GM23248 (cell line): ENCODE measurements at regions not wholly inside any gene's neighbourhood (a gene's known extent, or its start where the extent isn't known, plus 50 kb on each side); places are given as distances from the start of the nearest gene placed in this dataset.

ENCODE experiments used
- DNase-seq: peaks from one replicate; pipeline ENCODE4 v3.0.0-alpha.2; 2015
- H2AFZ ChIP-seq: fragments of 200-600 bp; sonication (generic); 2 replicates; pipeline ENCODE4 v1.6.1; 2016; ENCODE audit warnings: antibody characterized with exemption
- H3F3A ChIP-seq: fragments of 200-600 bp; sonication (generic); 2 replicates; pipeline ENCODE4 v1.6.1; 2016; ENCODE audit warnings: mild to moderate bottlenecking, antibody characterized with exemption, mixed run types; ENCODE audit not compliant: insufficient read depth
- H3K27ac ChIP-seq: fragments of 200-600 bp; sonication (generic); 2 replicates; pipeline ENCODE4 v1.5.1; 2016; ENCODE audit warnings: mild to moderate bottlenecking
- H3K27me3 ChIP-seq: fragments of 200-600 bp; sonication (generic); replicated peaks from 2 replicates; pipeline ENCODE4 v1.6.1; 2016; ENCODE audit warnings: mild to moderate bottlenecking; ENCODE audit not compliant: insufficient read depth
- H3K36me3 ChIP-seq: fragments of 200-600 bp; sonication (generic); 2 replicates; pipeline ENCODE4 v1.6.1; 2016; ENCODE audit warnings: low read depth, mild to moderate bottlenecking
- H3K4me1 ChIP-seq: fragments of 200-600 bp; sonication (generic); 2 replicates; pipeline ENCODE4 v1.6.1; 2016; ENCODE audit warnings: mild to moderate bottlenecking; ENCODE audit not compliant: insufficient read depth
- H3K4me2 ChIP-seq: fragments of 200-600 bp; sonication (generic); one replicate; pipeline ENCODE4 v1.6.1; 2016; ENCODE audit warnings: mild to moderate bottlenecking; ENCODE audit not compliant: unreplicated experiment
- H3K4me3 ChIP-seq: fragments of 200-600 bp; sonication (generic); 2 replicates; pipeline ENCODE4 v1.5.1; 2016; ENCODE audit warnings: mild to moderate bottlenecking
- H3K79me2 ChIP-seq: fragments of 200-600 bp; sonication (generic); 2 replicates; pipeline ENCODE4 v1.6.1; 2016; ENCODE audit warnings: mild to moderate bottlenecking; ENCODE audit not compliant: insufficient read depth
- H3K9ac ChIP-seq: fragments of 200-600 bp; sonication (generic); 2 replicates; pipeline ENCODE4 v1.6.1; 2016; ENCODE audit warnings: mild to moderate bottlenecking
- H3K9me2 ChIP-seq: fragments of 200-600 bp; sonication (generic); 2 replicates; pipeline ENCODE4 v1.6.1; 2016; ENCODE audit warnings: mixed run types, mild to moderate bottlenecking, moderate library complexity; ENCODE audit not compliant: insufficient read depth
- H3K9me3 ChIP-seq: fragments of 200-600 bp; sonication (generic); one replicate; pipeline ENCODE4 v1.6.1; 2017; ENCODE audit warnings: low read depth
- H4K20me1 ChIP-seq: fragments of 200-600 bp; sonication (generic); 2 replicates; pipeline ENCODE4 v1.6.0; 2016; ENCODE audit not compliant: insufficient read depth
- EZH2 ChIP-seq: fragments of 200-600 bp; sonication (generic); IDR thresholded peaks from 2 replicates; pipeline ENCODE4 v1.6.1; 2018; ENCODE audit warnings: antibody characterized with exemption, mild to moderate bottlenecking; ENCODE audit not compliant: insufficient read depth, poor library complexity, severe bottlenecking
- EZH2phosphoT487 ChIP-seq: fragments of 200-600 bp; sonication (generic); IDR thresholded peaks from 2 replicates; pipeline ENCODE4 v1.6.1; 2018; ENCODE audit warnings: antibody characterized with exemption, moderate library complexity, mild to moderate bottlenecking, low read depth; ENCODE audit not compliant: insufficient read depth
- WGBS, 2 experiments: methylation state at CpG; one replicate each; pipeline ENCODE4 v1.1.6; 2015 to 2017; ENCODE audit warnings: low lambda C conversion rate in 2 of 2, low coverage in 1 of 2; ENCODE audit errors: missing lambda C conversion rate in 2 of 2; 5-methylcytosine and 5-hydroxymethylcytosine counted together
- in situ Hi-C: fragments of 300-500 bp; cut with MboI; formaldehyde crosslinking; loops from 2 replicates; pipeline ENCODE4 v1.15.0; 2020

DNA sequence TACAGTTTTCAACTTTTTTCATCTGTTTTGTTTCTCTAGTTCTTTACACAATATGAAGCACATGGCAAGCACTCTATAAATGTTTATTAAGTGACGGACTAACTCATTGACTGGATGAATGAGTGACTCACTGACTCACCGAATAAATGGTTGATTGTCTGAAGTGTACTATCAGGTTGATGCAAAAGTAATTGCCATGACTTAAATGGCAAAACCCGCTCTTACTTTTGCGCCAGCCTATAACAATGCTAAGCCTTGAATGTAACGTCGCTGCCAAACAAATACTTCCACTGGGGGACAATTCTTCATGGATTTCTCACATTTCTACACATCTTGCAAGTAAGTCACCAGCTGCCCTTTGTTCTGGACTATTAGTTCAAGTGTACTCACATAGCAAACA is 109.0 kb upstream of the KCTD3 start:
- Histone ChIP-seq H2AFZ (no peak overlapping the region), H3K9ac (no peak overlapping the region), H3K79me2 (no peaks in the 10 kb centered on the region), H3K9me3 (no peaks in the 10 kb centered on the region), H3K4me1 (no peaks in the 10 kb centered on the region), H3K36me3 (no peaks in the 10 kb centered on the region), H3K27ac (no peak overlapping the region), H3K4me3 (no peak overlapping the region), H3K27me3 (no peaks in the 10 kb centered on the region), H3K9me2 (no peaks in the 10 kb centered on the region), H4K20me1 (no peaks in the 10 kb centered on the region), H3K4me2 (no peak overlapping the region), H3F3A (no peaks in the 10 kb centered on the region)
- no peak for TF ChIP-seq EZH2phosphoT487
- TF ChIP-seq EZH2 = no peak
- 94 to 95% methylated on average over 6 of the region's 6 CpGs for WGBS, 2 experiments
- DNase-seq = no peak
- in situ Hi-C loops = no loop called here

DNA sequence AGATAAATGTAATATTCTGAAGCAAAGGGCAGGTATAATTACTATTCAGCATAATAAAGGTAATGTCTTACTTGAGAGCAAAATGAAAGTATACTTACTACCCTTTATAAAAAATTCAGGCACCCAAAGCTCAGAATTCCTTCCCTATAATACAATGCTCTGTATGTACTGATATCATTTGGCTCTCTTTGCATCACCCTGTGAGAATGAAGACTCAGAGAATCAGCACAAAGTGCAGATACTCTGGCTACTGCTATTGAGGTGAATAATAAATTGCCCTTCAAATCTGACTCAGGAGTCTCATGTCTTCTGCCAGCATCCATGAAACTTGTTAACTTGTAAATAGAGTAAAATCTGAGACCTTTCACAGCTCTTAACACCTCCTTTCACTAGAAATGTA is 108.5 kb upstream of the KCTD3 start:
- Histone ChIP-seq H3K9me2 (no peaks in the 10 kb centered on the region), H3K9ac (no peak overlapping the region), H3K4me3 (no peak overlapping the region), H3K27ac (no peak overlapping the region), H3K36me3 (no peaks in the 10 kb centered on the region), H3K9me3 (no peaks in the 10 kb centered on the region), H3K27me3 (no peaks in the 10 kb centered on the region), H2AFZ (no peak overlapping the region), H3K79me2 (no peaks in the 10 kb centered on the region), H4K20me1 (no peaks in the 10 kb centered on the region), H3K4me1 (no peaks in the 10 kb centered on the region), H3F3A (no peaks in the 10 kb centered on the region), H3K4me2 (no peak overlapping the region)
- in situ Hi-C loops = no loop called here
- DNase-seq = no peak
- TF ChIP-seq EZH2 (no peak), EZH2phosphoT487 (no peak)

DNA sequence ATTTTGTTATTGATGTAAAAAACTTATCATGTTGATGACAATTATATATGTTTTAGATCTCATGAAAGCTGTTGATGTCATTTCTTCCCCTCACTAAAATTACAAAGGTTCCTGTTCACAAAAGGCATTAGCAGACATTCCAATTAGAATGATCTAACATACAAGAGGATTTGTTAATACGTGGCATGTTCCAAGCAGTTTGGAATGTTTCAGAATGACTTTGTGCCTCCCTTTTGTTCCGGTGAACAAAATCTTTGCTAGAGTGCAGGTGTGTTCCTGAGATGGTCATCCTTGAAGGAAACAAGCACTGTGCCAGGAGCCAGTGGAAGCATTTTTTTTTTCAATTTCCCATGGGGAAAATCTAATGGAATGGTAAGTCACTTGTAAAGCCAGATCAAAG is 108.0 kb upstream of the KCTD3 start:
- H3F3A ChIP-seq = no peaks in the 10 kb centered on the region
- DNase-seq = peak; percentile 8
- H3K79me2 ChIP-seq = no peaks in the 10 kb centered on the region
- H3K9ac ChIP-seq = no peak overlapping the region
- no peaks in the 10 kb centered on the region for H3K4me1 ChIP-seq
- H4K20me1 ChIP-seq = no peaks in the 10 kb centered on the region
- H3K27me3 ChIP-seq = no peaks in the 10 kb centered on the region
- H3K36me3 ChIP-seq = no peaks in the 10 kb centered on the region
- no peaks in the 10 kb centered on the region for H3K9me3 ChIP-seq
- H3K27ac ChIP-seq = no peak overlapping the region
- 57 to 71% methylated on average over 2 of the region's 2 CpGs for WGBS, 2 experiments
- H3K4me3 ChIP-seq = no peak overlapping the region
- no peak for TF ChIP-seq EZH2phosphoT487
- no peak for TF ChIP-seq EZH2
- H3K4me2 ChIP-seq = no peak overlapping the region
- H2AFZ ChIP-seq = no peak overlapping the region
- in situ Hi-C loops = no loop called here
- no peaks in the 10 kb centered on the region for H3K9me2 ChIP-seq

DNA sequence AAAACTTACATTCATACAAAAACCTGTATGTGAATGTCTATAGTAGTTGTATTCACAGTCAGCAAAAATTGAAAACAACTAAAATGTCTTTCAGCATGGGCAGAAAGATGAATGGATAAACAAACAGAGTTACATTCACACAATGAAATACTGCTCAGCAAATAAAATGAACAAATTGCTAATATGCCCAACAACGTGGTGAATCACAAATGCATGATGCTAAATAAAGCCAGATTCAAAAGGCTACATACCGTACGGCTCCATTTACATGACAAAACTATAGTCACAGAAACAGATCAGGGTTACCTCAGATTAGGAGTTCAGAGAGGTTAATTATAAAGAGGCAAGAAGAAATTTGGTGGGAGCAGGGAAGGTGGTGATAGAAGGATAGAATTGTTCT is 100.7 kb upstream of the KCTD3 start:
- Histone ChIP-seq H3K79me2 (no peaks in the 10 kb centered on the region), H4K20me1 (no peaks in the 10 kb centered on the region), H3K27ac (no peak overlapping the region), H3K4me2 (no peak overlapping the region), H2AFZ (no peak overlapping the region), H3K9me3 (no peaks in the 10 kb centered on the region), H3K9ac (no peak overlapping the region), H3F3A (no peaks in the 10 kb centered on the region), H3K4me3 (no peak overlapping the region), H3K9me2 (no peaks in the 10 kb centered on the region), H3K27me3 (no peaks in the 10 kb centered on the region), H3K36me3 (no peaks in the 10 kb centered on the region), H3K4me1 (no peaks in the 10 kb centered on the region)
- in situ Hi-C loops = no loop called here
- 84 to 86% methylated on average over 3 of the region's 3 CpGs for WGBS, 2 experiments
- TF ChIP-seq EZH2 = no peak
- no peak for TF ChIP-seq EZH2phosphoT487
- DNase-seq = no peak

DNA sequence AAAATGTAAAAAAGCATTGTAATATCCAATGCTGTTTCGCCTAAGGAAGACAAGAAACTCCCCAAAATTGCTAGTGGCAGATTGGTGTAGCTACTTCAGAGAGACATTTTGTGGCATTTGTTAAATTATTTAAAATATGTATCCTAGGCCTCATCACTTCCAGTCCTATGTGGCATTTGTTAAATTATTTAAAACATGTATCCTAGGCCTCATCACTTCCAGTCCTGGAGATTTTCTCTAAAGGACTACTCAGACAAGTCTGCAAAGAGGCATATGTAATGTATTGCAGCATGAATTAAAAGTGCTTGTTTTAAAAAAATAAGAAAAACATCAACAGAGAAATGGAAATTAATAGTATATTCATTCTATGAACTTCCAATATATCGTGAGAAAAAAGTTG is 95.6 kb upstream of the KCTD3 start:
- Histone ChIP-seq H3K9me2 (no peaks in the 10 kb centered on the region), H3K4me3 (no peak overlapping the region), H3K36me3 (no peaks in the 10 kb centered on the region), H2AFZ (no peak overlapping the region), H3K4me2 (no peak overlapping the region), H3K27me3 (no peaks in the 10 kb centered on the region), H4K20me1 (no peaks in the 10 kb centered on the region), H3K9me3 (no peaks in the 10 kb centered on the region), H3K9ac (no peak overlapping the region), H3K27ac (no peak overlapping the region), H3K79me2 (no peaks in the 10 kb centered on the region), H3F3A (peaks cover 28% of the 10 kb centered on the region), H3K4me1 (peaks cover 30% of the 10 kb centered on the region)
- TF ChIP-seq EZH2 (no peak), EZH2phosphoT487 (no peak)
- in situ Hi-C loops = no loop called here
- DNase-seq = no peak
- WGBS, 2 experiments = 95 to 96% methylated on average over 2 of the region's 2 CpGs
